ENCODE measurements at regions not wholly inside any gene's neighbourhood (a gene's known extent, or its start where the extent isn't known, plus 50 kb on each side); places are given as distances from the start of the nearest gene placed in this dataset.

DNA sequence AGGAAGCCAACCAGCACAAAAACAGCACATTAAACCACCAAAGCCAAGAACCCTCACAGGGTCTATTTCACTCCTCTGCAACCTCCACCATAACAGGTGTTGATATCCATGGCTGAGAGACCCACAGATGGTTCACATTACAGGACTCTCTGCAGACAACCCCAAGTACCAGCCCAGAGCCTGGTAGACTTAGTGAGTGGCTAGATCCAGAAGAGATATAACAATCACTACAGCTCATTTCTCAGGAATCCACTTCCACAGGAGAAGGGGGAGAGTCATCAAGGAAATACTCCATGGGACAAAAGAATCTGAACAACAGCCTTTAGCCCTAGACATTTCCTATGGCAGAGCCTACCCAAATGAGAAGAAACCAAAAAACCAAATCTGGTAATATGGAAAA, 168.1 kb upstream of the CD96 start:
- TF ChIP-seq, protein P1, sequence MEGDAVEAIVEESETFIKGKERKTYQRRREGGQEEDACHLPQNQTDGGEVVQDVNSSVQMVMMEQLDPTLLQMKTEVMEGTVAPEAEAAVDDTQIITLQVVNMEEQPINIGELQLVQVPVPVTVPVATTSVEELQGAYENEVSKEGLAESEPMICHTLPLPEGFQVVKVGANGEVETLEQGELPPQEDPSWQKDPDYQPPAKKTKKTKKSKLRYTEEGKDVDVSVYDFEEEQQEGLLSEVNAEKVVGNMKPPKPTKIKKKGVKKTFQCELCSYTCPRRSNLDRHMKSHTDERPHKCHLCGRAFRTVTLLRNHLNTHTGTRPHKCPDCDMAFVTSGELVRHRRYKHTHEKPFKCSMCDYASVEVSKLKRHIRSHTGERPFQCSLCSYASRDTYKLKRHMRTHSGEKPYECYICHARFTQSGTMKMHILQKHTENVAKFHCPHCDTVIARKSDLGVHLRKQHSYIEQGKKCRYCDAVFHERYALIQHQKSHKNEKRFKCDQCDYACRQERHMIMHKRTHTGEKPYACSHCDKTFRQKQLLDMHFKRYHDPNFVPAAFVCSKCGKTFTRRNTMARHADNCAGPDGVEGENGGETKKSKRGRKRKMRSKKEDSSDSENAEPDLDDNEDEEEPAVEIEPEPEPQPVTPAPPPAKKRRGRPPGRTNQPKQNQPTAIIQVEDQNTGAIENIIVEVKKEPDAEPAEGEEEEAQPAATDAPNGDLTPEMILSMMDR (conservative IDR thresholded peaks at IDR 0.05) = no peak
- no peak for TF ChIP-seq ZFX (IDR thresholded peaks at IDR 0.05)
- H3K27ac ChIP-seq = no peak overlapping the region

GRCh38 chr3:111385971-111386495, 156.0 kb upstream of the CD96 start:
- no peak overlapping the region for H3K27ac ChIP-seq
- TF ChIP-seq ZFX (IDR thresholded peaks at IDR 0.05) = no peak
- TF ChIP-seq, protein P1 (conservative IDR thresholded peaks at IDR 0.05) = no peak

GRCh38 chr3:111392894-111393398, 149.1 kb upstream of the CD96 start:
- H3K27ac ChIP-seq = no peak overlapping the region
- TF ChIP-seq, protein P1 (conservative IDR thresholded peaks at IDR 0.05) = no peak
- no peak for TF ChIP-seq ZFX (IDR thresholded peaks at IDR 0.05)

DNA sequence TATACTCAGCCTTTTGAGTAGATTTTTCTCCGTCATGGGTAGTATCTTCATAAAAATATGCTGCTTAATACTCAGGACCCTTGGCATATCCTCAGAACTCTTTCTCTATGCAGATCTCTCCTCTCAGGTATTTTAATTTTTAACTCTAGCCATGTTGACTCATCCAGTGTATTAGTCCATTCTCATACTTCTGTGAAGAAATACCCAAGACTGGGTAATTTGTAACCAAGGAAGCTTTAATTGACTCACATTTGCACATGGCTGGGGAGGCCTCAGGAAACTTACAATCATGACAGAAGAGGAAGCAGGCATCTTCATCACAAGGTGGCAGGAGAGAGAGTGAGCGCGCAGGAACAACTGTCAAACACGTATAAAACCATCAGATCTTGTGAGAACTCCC, 129.3 kb upstream of the CD96 start:
- H3K27ac ChIP-seq = no peak overlapping the region
- TF ChIP-seq ZFX (IDR thresholded peaks at IDR 0.05) = no peak
- TF ChIP-seq, protein P1 (conservative IDR thresholded peaks at IDR 0.05) = no peak

DNA sequence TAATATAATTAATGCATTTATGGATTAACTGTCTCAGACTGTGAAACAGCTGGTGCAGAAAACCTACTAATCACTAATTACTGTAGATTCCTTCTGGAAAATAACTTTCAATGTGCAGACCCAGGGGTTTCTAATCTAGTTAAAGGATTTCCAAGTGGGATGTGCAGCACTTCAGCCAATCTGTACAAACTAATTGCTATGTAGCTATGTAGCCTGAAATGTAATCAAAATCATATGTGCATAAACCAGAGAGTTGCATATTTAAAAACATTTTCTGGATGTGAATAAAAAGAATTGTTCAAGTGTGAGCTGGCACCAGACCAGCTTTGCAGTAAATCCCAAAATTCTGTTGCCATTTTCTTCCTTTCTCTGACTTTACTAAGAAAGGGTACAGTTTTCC, 127.5 kb upstream of the CD96 start:
- TF ChIP-seq ZFX (IDR thresholded peaks at IDR 0.05) = no peak
- TF ChIP-seq, protein P1 (conservative IDR thresholded peaks at IDR 0.05) = no peak
- no peak overlapping the region for H3K27ac ChIP-seq

- H3K27ac ChIP-seq = no peak overlapping the region
- no peak for TF ChIP-seq ZFX (IDR thresholded peaks at IDR 0.05)
- TF ChIP-seq, protein P1 (conservative IDR thresholded peaks at IDR 0.05) = no peak
These were observed 127.0 kb upstream of the CD96 start for GRCh38 chr3:111415018-111415417.

GRCh38 chr3:111418391-111418790, 123.6 kb upstream of the CD96 start:
- TF ChIP-seq, protein P1 (conservative IDR thresholded peaks at IDR 0.05) = no peak
- TF ChIP-seq ZFX (IDR thresholded peaks at IDR 0.05) = no peak
- no peak overlapping the region for H3K27ac ChIP-seq
